Right ventricle myocardium superior (tissue), 1 donor: ENCODE measurements at regions not wholly inside any gene's neighbourhood (a gene's known extent, or its start where the extent isn't known, plus 50 kb on each side); places are given as distances from the start of the nearest gene placed in this dataset.
"Not testable (repeated sequence)": the region's sequence is repeated elsewhere in the genome, so short reads cannot be mapped to it uniquely, and the experiment has no call there.

Experiments
- ATAC-seq: fragments of 200-7000 bp; cut with Tn5 transposase; one replicate; pipeline ENCODE4 v1.9.1; 2020; ENCODE audit warnings: mild to moderate bottlenecking; ENCODE audit not compliant: poor library complexity
- DNase-seq: peaks from one replicate; pipeline ENCODE4 v3.0.0-alpha.2; 2020
- intact Hi-C: fragments of 100-400 bp; cut with DNase I; formaldehyde crosslinking; loops from one replicate; pipeline ENCODE4 v1.11.2; 2022
- donor health status: DM: no; HTN: yes; CAD: no; lungs with severe emphysema.

GRCh38 chr9:81074221-81074620 lies 615.1 kb downstream of the TLE1 start:
- no peak for DNase-seq
- ATAC-seq: no peak
- intact Hi-C loops: no loop called here

GRCh38 chr9:81073821-81074220 lies 615.5 kb downstream of the TLE1 start:
- DNase-seq (no peak), ATAC-seq (no peak)
- intact Hi-C loops: no loop called here

GRCh38 chr9:81072758-81073157 lies 616.6 kb downstream of the TLE1 start:
- ATAC-seq: no peak
- intact Hi-C loops: no loop called here
- no peak for DNase-seq

GRCh38 chr9:81071108-81071507 lies 618.2 kb downstream of the TLE1 start:
- intact Hi-C loops: no loop called here
- no peak for ATAC-seq
- DNase-seq: no peak

- intact Hi-C loops: no loop called here
- no peak for ATAC-seq
- DNase-seq: no peak
Observed at GRCh38 chr9:81070689-81071088, 618.7 kb downstream of the TLE1 start.

- intact Hi-C loops: no loop called here
- DNase-seq: no peak
- no peak for ATAC-seq
Observed at GRCh38 chr9:81069923-81070322, 619.4 kb downstream of the TLE1 start.

- intact Hi-C loops: no loop called here
- DNase-seq (no peak), ATAC-seq (no peak)
Observed at GRCh38 chr9:81069038-81069795, 620.1 kb downstream of the TLE1 start.

GRCh38 chr9:81062995-81063394 lies 626.4 kb downstream of the TLE1 start:
- ATAC-seq, DNase-seq, intact Hi-C loops: not testable (repeated sequence)

GRCh38 chr9:81058782-81059181 lies 630.6 kb downstream of the TLE1 start:
- no peak for DNase-seq
- no peak for ATAC-seq
- intact Hi-C loops: no loop called here

GRCh38 chr9:81053298-81054025 lies 635.9 kb downstream of the TLE1 start:
- DNase-seq (no peak), ATAC-seq (no peak)
- intact Hi-C loops: no loop called here

GRCh38 chr9:81052846-81053245 lies 636.5 kb downstream of the TLE1 start:
- intact Hi-C loops: no loop called here
- DNase-seq (no peak), ATAC-seq (no peak)

GRCh38 chr9:81047280-81047679 lies 642.1 kb downstream of the TLE1 start:
- no peak for ATAC-seq
- intact Hi-C loops: no loop called here
- no peak for DNase-seq

GRCh38 chr9:81045658-81046057 lies 643.7 kb downstream of the TLE1 start:
- intact Hi-C loops: no loop called here
- DNase-seq: no peak
- ATAC-seq: no peak

- intact Hi-C loops: no loop called here
- no peak for DNase-seq
- no peak for ATAC-seq
Observed at GRCh38 chr9:81037889-81038288, 651.5 kb downstream of the TLE1 start.

- DNase-seq (no peak), ATAC-seq (no peak)
- intact Hi-C loops: no loop called here
Observed at GRCh38 chr9:81035601-81036000, 653.7 kb downstream of the TLE1 start.

- no peak for ATAC-seq
- DNase-seq: no peak
- intact Hi-C loops: no loop called here
Observed at GRCh38 chr9:81035171-81035570, 654.2 kb downstream of the TLE1 start.

GRCh38 chr9:81032831-81033230 lies 656.5 kb downstream of the TLE1 start:
- no peak for DNase-seq
- no peak for ATAC-seq
- intact Hi-C loops: no loop called here

- DNase-seq (no peak), ATAC-seq (peak; percentile 12)
- intact Hi-C loops: no loop called here
Observed at GRCh38 chr9:81032030-81032572, 657.2 kb downstream of the TLE1 start.

- intact Hi-C loops: no loop called here
- DNase-seq: no peak
- ATAC-seq: no peak
Observed at GRCh38 chr9:81031422-81032029, 657.8 kb downstream of the TLE1 start.

- intact Hi-C loops: no loop called here
- no peak for ATAC-seq
Observed at GRCh38 chr9:81030027-81030426, 659.3 kb downstream of the TLE1 start.

More at GRCh38 chr9:81030027-81030426, 659.3 kb downstream of the TLE1 start:
- no peak for DNase-seq
